ENCODE measurements at regions not wholly inside any gene's neighbourhood (a gene's known extent, or its start where the extent isn't known, plus 50 kb on each side); places are given as distances from the start of the nearest gene placed in this dataset.

DNA sequence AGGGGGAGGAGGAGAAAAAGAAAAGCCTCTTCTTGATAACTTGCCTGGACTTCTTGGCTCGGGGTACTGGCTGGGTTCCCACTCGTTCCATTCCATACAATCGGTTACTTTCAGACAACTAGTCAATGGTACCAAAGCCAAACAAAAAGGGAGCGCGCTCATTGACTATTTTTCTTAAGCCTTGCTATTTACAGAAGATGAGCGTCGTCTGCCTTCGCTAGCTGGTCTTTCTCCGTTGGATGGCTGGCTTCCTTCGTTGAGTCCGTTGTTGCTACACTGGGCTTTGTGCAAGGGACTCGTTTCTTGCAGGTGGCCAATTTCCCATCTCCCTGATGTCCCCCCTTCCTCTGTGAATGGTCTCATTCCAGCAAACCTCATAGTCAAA, 260.4 kb downstream of the ZNF516 start:
- 14 to 50% methylated on average over 10 to 12 of the region's 12 CpGs for WGBS, 2 donors (ENCODE audit: low coverage in 1 of 2)

DNA sequence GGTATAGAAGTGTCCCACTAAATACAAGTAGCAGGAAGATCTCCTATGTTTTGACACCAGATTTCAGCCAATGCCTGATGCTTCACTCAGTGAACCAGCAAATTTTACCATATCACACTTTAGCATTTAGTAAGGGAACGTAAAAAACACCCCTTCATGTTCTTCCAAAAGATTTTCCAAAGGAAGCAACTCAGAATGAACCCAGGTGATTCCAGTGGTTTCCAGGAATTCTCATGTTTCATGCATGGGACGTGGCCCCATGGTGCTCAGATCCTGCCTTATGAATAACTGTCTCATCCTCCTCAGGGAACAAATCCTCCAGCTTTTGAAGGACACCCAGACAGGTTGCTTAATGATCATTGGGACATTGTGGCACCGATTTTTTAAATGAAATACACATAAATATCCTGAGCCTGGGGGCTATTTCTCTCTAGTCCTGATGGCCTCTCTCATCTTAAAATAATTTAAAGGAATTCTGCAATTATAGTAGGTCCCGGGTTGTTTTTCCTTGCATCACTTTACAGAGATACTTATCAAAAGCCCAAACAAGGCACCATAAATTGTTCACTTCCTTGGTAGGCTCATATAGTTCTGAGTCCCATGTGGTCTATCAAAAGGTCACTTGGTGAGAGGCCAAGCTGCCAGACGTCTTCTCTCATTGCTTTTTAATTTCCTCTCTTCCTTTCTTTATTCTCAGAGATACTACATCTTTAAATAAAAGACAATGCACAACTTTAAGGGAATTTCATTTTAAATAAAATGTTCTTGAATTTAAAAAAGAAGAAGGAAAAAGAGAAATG, 261.0 kb downstream of the ZNF516 start:
- Histone ChIP-seq H3K9me3 (peaks cover 0 to 5% (median 0%) of the 10 kb centered on the region in 3 donors), H3K27ac (no peak overlapping the region), H3K4me1 (no peaks in the 10 kb centered on the region), H3K4me3 (no peak overlapping the region), H3K27me3 (no peaks in the 10 kb centered on the region), H3K36me3 (no peaks in the 10 kb centered on the region)
- TF ChIP-seq, protein P1, sequence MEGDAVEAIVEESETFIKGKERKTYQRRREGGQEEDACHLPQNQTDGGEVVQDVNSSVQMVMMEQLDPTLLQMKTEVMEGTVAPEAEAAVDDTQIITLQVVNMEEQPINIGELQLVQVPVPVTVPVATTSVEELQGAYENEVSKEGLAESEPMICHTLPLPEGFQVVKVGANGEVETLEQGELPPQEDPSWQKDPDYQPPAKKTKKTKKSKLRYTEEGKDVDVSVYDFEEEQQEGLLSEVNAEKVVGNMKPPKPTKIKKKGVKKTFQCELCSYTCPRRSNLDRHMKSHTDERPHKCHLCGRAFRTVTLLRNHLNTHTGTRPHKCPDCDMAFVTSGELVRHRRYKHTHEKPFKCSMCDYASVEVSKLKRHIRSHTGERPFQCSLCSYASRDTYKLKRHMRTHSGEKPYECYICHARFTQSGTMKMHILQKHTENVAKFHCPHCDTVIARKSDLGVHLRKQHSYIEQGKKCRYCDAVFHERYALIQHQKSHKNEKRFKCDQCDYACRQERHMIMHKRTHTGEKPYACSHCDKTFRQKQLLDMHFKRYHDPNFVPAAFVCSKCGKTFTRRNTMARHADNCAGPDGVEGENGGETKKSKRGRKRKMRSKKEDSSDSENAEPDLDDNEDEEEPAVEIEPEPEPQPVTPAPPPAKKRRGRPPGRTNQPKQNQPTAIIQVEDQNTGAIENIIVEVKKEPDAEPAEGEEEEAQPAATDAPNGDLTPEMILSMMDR (IDR thresholded peaks at IDR 0.05) = no peak
- TF ChIP-seq POLR2A (IDR thresholded peaks at IDR 0.05) (no peak), POLR2AphosphoS5 (IDR thresholded peaks at IDR 0.05) (no peak), EP300 (IDR thresholded peaks at IDR 0.05) (no peak)
- ATAC-seq = no peak
- 47 to 81% methylated on average over 3 to 5 of the region's 5 CpGs for WGBS, 2 donors (ENCODE audit: low coverage in 1 of 2)

More for the DNA sequence above, 260.4 kb downstream of the ZNF516 start:
- ATAC-seq = no peak
- H3K4me1 ChIP-seq = no peaks in the 10 kb centered on the region
- peaks cover 0 to 5% (median 0%) of the 10 kb centered on the region in 3 donors for H3K9me3 ChIP-seq
- H3K27me3 ChIP-seq = no peaks in the 10 kb centered on the region
- TF ChIP-seq POLR2A (IDR thresholded peaks at IDR 0.05) = no peak
- TF ChIP-seq EP300 (IDR thresholded peaks at IDR 0.05) = no peak
- TF ChIP-seq, protein P1 (IDR thresholded peaks at IDR 0.05) = no peak
- TF ChIP-seq POLR2AphosphoS5 (IDR thresholded peaks at IDR 0.05) = no peak
- H3K4me3 ChIP-seq = no peak overlapping the region
- no peak overlapping the region for H3K27ac ChIP-seq
- H3K36me3 ChIP-seq = no peaks in the 10 kb centered on the region

DNA sequence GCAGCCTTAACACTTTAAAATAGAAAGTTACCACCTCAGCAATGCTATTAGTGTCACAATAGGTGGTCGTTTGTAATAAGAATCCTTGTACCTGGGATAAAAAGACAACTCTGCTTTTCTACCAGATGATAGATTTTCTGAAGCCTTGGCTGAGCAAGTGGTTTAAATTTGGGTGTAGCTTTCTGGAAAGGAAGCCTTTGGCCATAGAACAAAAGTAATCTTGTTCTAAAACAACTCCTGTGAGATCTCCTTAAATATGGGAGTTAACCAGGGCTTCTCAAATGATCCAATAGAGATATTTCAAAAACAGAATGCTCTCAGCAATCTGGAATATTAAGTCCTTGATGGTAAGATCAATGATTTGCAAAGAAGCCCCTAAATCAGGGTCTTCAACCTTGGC, 261.6 kb downstream of the ZNF516 start:
- Histone ChIP-seq H3K27ac (no peak overlapping the region), H3K4me1 (no peaks in the 10 kb centered on the region), H3K9me3 (peaks cover 0 to 5% (median 0%) of the 10 kb centered on the region in 3 donors), H3K36me3 (no peaks in the 10 kb centered on the region), H3K4me3 (no peak overlapping the region), H3K27me3 (no peaks in the 10 kb centered on the region)
- TF ChIP-seq POLR2A (IDR thresholded peaks at IDR 0.05) (no peak), POLR2AphosphoS5 (IDR thresholded peaks at IDR 0.05) (no peak), EP300 (IDR thresholded peaks at IDR 0.05) (no peak)
- TF ChIP-seq, protein P1 (IDR thresholded peaks at IDR 0.05) = no peak
- no peak for ATAC-seq
- 60 to 86% methylated on average over 1 of the region's 1 CpG for WGBS, 2 donors (ENCODE audit: low coverage in 1 of 2)

DNA sequence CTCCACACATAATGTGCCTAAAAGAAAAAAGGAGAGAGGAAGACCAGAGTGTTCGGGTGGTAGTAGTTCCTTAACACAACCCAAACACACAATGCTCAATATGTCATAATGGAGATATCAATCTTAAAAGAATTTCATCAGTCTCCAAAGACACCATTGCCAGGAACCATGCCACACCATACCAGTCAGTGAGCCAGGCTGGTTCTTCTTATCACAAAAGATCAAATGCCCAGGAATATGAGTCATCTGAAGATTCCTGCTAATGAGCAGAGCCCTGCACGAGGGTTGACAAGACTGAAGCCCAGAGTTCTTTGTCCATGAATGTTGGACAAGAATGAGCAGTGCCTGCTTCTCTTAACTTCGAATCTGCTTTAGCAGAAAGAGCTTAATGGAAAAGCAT, 262.3 kb downstream of the ZNF516 start:
- Histone ChIP-seq H3K36me3 (no peaks in the 10 kb centered on the region), H3K9me3 (peaks cover 0 to under 1% (median 0%) of the 10 kb centered on the region in 3 donors), H3K27me3 (no peaks in the 10 kb centered on the region), H3K4me3 (no peak overlapping the region), H3K4me1 (no peaks in the 10 kb centered on the region), H3K27ac (no peak overlapping the region)
- WGBS, 2 donors (ENCODE audit: low coverage in 1 of 2) = 72 to 76% methylated on average over 3 of the region's 3 CpGs
- no peak for ATAC-seq
- TF ChIP-seq EP300 (IDR thresholded peaks at IDR 0.05) (no peak), POLR2A (IDR thresholded peaks at IDR 0.05) (no peak), POLR2AphosphoS5 (IDR thresholded peaks at IDR 0.05) (no peak)
- TF ChIP-seq, protein P1 (IDR thresholded peaks at IDR 0.05) = no peak

DNA sequence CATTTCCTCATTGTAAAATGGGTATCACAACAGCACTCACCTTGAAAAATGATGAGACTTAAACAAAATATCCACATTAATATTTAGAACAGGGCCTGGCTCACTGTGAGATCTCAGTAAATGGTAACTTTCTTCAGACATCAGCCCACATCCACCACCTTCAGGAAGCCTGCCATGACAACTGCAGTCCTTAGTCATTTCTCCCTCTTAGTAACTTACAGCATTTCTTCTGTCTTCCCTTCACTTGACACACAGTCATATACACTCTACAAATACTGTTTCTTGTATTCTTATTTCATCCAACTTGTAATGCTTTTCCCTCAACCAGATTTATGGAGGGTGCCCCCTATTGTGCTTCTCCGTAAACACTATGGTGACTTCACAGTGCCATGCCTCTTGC, 263.0 kb downstream of the ZNF516 start:
- no peak for ATAC-seq
- Histone ChIP-seq H3K27ac (no peak overlapping the region), H3K27me3 (no peaks in the 10 kb centered on the region), H3K36me3 (no peaks in the 10 kb centered on the region), H3K9me3 (no peaks in the 10 kb centered on the region), H3K4me1 (no peaks in the 10 kb centered on the region), H3K4me3 (no peak overlapping the region)
- TF ChIP-seq POLR2A (IDR thresholded peaks at IDR 0.05) (no peak), EP300 (IDR thresholded peaks at IDR 0.05) (no peak)
- 100% methylated on average over 1 of the region's 1 CpG; no CpG with 5 or more reads in 1 of the 2 donors for WGBS, 2 donors (ENCODE audit: low coverage in 1 of 2)
